ENCODE measurements at regions not wholly inside any gene's neighbourhood (a gene's known extent, or its start where the extent isn't known, plus 50 kb on each side); places are given as distances from the start of the nearest gene placed in this dataset.

- TF ChIP-seq CTCF (IDR thresholded peaks at IDR 0.05; ENCODE audit: low read depth, low read length, poor library complexity, severe bottlenecking) (no peak), EZH2phosphoT487 (IDR thresholded peaks at IDR 0.05; ENCODE audit: borderline replicate concordance, low read length) (no peak)
- H3K27me3 ChIP-seq (ENCODE audit: control insufficient read depth, low read length), result no peaks in the 10 kb centered on the region
- no peaks in the 10 kb centered on the region for H4K20me1 ChIP-seq (ENCODE audit: control insufficient read depth, insufficient read depth, low read depth, low read length)
- no peaks in the 10 kb centered on the region for H3K9me3 ChIP-seq (ENCODE audit: control insufficient read depth, insufficient read depth, low read length)
- no peak overlapping the region for H3K4me2 ChIP-seq (ENCODE audit: low read length)
- H3K9me2 ChIP-seq (replicated peaks; ENCODE audit: control insufficient read depth, low read length), result no peaks in the 10 kb centered on the region
- no peaks in the 10 kb centered on the region for H3F3A ChIP-seq (ENCODE audit: control insufficient read depth, insufficient read depth)
- no peaks in the 10 kb centered on the region for H3K36me3 ChIP-seq (ENCODE audit: control insufficient read depth, low read length)
- H3K4me3 ChIP-seq (ENCODE audit: low read length), result no peak overlapping the region
- no peaks in the 10 kb centered on the region for H3K79me2 ChIP-seq (ENCODE audit: control insufficient read depth, low read length)
- H3K27ac ChIP-seq (ENCODE audit: low read depth, low read length), result no peak overlapping the region
- no peaks in the 10 kb centered on the region for H3K4me1 ChIP-seq (ENCODE audit: control insufficient read depth, low read length)
These were observed 724.9 kb upstream of the ARRDC4 start for GRCh38 chr15:97235611-97235985.

GRCh38 chr15:97236140-97236539 lies 724.4 kb upstream of the ARRDC4 start:
- Histone ChIP-seq H3F3A (ENCODE audit: control insufficient read depth, insufficient read depth) (no peaks in the 10 kb centered on the region), H4K20me1 (ENCODE audit: control insufficient read depth, insufficient read depth, low read depth, low read length) (no peaks in the 10 kb centered on the region), H3K27me3 (ENCODE audit: control insufficient read depth, low read length) (no peaks in the 10 kb centered on the region), H3K4me2 (ENCODE audit: low read length) (no peak overlapping the region), H3K4me1 (ENCODE audit: control insufficient read depth, low read length) (no peaks in the 10 kb centered on the region), H3K79me2 (ENCODE audit: control insufficient read depth, low read length) (no peaks in the 10 kb centered on the region), H3K27ac (ENCODE audit: low read depth, low read length) (no peak overlapping the region), H3K9me2 (replicated peaks; ENCODE audit: control insufficient read depth, low read length) (no peaks in the 10 kb centered on the region), H3K9me3 (ENCODE audit: control insufficient read depth, insufficient read depth, low read length) (no peaks in the 10 kb centered on the region), H3K4me3 (ENCODE audit: low read length) (no peak overlapping the region), H3K36me3 (ENCODE audit: control insufficient read depth, low read length) (no peaks in the 10 kb centered on the region)
- no peak for TF ChIP-seq CTCF (IDR thresholded peaks at IDR 0.05; ENCODE audit: low read depth, low read length, poor library complexity, severe bottlenecking)
- no peak for TF ChIP-seq EZH2phosphoT487 (IDR thresholded peaks at IDR 0.05; ENCODE audit: borderline replicate concordance, low read length)

GRCh38 chr15:97237160-97237559 lies 723.3 kb upstream of the ARRDC4 start:
- Histone ChIP-seq H3K4me1 (ENCODE audit: control insufficient read depth, low read length) (no peaks in the 10 kb centered on the region), H4K20me1 (ENCODE audit: control insufficient read depth, insufficient read depth, low read depth, low read length) (no peaks in the 10 kb centered on the region), H3K79me2 (ENCODE audit: control insufficient read depth, low read length) (no peaks in the 10 kb centered on the region), H3K27ac (ENCODE audit: low read depth, low read length) (no peak overlapping the region), H3F3A (ENCODE audit: control insufficient read depth, insufficient read depth) (no peaks in the 10 kb centered on the region), H3K4me3 (ENCODE audit: low read length) (no peak overlapping the region), H3K4me2 (ENCODE audit: low read length) (no peak overlapping the region), H3K9me3 (ENCODE audit: control insufficient read depth, insufficient read depth, low read length) (no peaks in the 10 kb centered on the region), H3K27me3 (ENCODE audit: control insufficient read depth, low read length) (no peaks in the 10 kb centered on the region), H3K9me2 (replicated peaks; ENCODE audit: control insufficient read depth, low read length) (no peaks in the 10 kb centered on the region), H3K36me3 (ENCODE audit: control insufficient read depth, low read length) (no peaks in the 10 kb centered on the region)
- TF ChIP-seq EZH2phosphoT487 (IDR thresholded peaks at IDR 0.05; ENCODE audit: borderline replicate concordance, low read length), result no peak
- no peak for TF ChIP-seq CTCF (IDR thresholded peaks at IDR 0.05; ENCODE audit: low read depth, low read length, poor library complexity, severe bottlenecking)

GRCh38 chr15:97248376-97248775 lies 712.1 kb upstream of the ARRDC4 start:
- H4K20me1 ChIP-seq (ENCODE audit: control insufficient read depth, insufficient read depth, low read depth, low read length), result no peaks in the 10 kb centered on the region
- TF ChIP-seq EZH2phosphoT487 (IDR thresholded peaks at IDR 0.05; ENCODE audit: borderline replicate concordance, low read length) (no peak), CTCF (IDR thresholded peaks at IDR 0.05; ENCODE audit: low read depth, low read length, poor library complexity, severe bottlenecking) (no peak)
- no peaks in the 10 kb centered on the region for H3K79me2 ChIP-seq (ENCODE audit: control insufficient read depth, low read length)
- H3K27me3 ChIP-seq (ENCODE audit: control insufficient read depth, low read length), result no peaks in the 10 kb centered on the region
- no peaks in the 10 kb centered on the region for H3K9me2 ChIP-seq (replicated peaks; ENCODE audit: control insufficient read depth, low read length)
- no peaks in the 10 kb centered on the region for H3K4me1 ChIP-seq (ENCODE audit: control insufficient read depth, low read length)
- no peaks in the 10 kb centered on the region for H3F3A ChIP-seq (ENCODE audit: control insufficient read depth, insufficient read depth)
- no peaks in the 10 kb centered on the region for H3K36me3 ChIP-seq (ENCODE audit: control insufficient read depth, low read length)
- H3K4me3 ChIP-seq (ENCODE audit: low read length), result no peak overlapping the region
- no peak overlapping the region for H3K4me2 ChIP-seq (ENCODE audit: low read length)
- peaks cover 4% of the 10 kb centered on the region; the same call in 1 of the 2 replicates for H3K9me3 ChIP-seq (ENCODE audit: control insufficient read depth, insufficient read depth, low read length)
- H3K27ac ChIP-seq (ENCODE audit: low read depth, low read length), result no peak overlapping the region
